ENCODE measurements at regions not wholly inside any gene's neighbourhood (a gene's known extent, or its start where the extent isn't known, plus 50 kb on each side); places are given as distances from the start of the nearest gene placed in this dataset.

- no peak for DNase-seq
Observed at GRCh38 chr13:109357751-109358471, 428.5 kb downstream of the IRS2 start.

GRCh38 chr13:109355875-109356434, 430.4 kb downstream of the IRS2 start:
- DNase-seq: no peak

GRCh38 chr13:109355166-109355565, 431.2 kb downstream of the IRS2 start:
- no peak for DNase-seq

GRCh38 chr13:109351236-109351635, 435.1 kb downstream of the IRS2 start:
- no peak for DNase-seq

- no peak for DNase-seq
Observed at GRCh38 chr13:109348519-109349258, 437.7 kb downstream of the IRS2 start.

- DNase-seq: no peak
Observed at GRCh38 chr13:109346060-109346459, 440.3 kb downstream of the IRS2 start.

- DNase-seq: no peak
Observed at GRCh38 chr13:109345433-109345941, 440.9 kb downstream of the IRS2 start.

- DNase-seq: no peak
Observed at GRCh38 chr13:109344552-109345157, 441.7 kb downstream of the IRS2 start.

- DNase-seq: no peak
Observed at GRCh38 chr13:109336730-109337129, 449.7 kb downstream of the IRS2 start.

GRCh38 chr13:109333893-109334651, 452.3 kb downstream of the IRS2 start:
- no peak for DNase-seq

GRCh38 chr13:109332506-109333499, 453.6 kb downstream of the IRS2 start:
- no peak for DNase-seq

GRCh38 chr13:109331898-109332297, 454.5 kb downstream of the IRS2 start:
- DNase-seq: no peak

GRCh38 chr13:109331011-109331433, 455.4 kb downstream of the IRS2 start:
- DNase-seq: no peak

GRCh38 chr13:109330123-109330522, 456.3 kb downstream of the IRS2 start:
- no peak for DNase-seq

- no peak for DNase-seq
Observed at GRCh38 chr13:109329175-109329574, 457.2 kb downstream of the IRS2 start.

GRCh38 chr13:109326601-109327000, 459.8 kb downstream of the IRS2 start:
- no peak for DNase-seq

- DNase-seq: no peak
Observed at GRCh38 chr13:109323338-109323737, 463.0 kb downstream of the IRS2 start.

GRCh38 chr13:109318945-109319590, 467.3 kb downstream of the IRS2 start:
- no peak for DNase-seq

- no peak for DNase-seq
Observed at GRCh38 chr13:109315481-109315880, 470.9 kb downstream of the IRS2 start.

GRCh38 chr13:109314101-109314500, 472.3 kb downstream of the IRS2 start:
- DNase-seq: no peak

GRCh38 chr13:109312399-109312798, 474.0 kb downstream of the IRS2 start:
- no peak for DNase-seq
